Keratinocyte (primary cell): ENCODE measurements at regions not wholly inside any gene's neighbourhood (a gene's known extent, or its start where the extent isn't known, plus 50 kb on each side); places are given as distances from the start of the nearest gene placed in this dataset.

ENCODE experiments used
- DNase-seq: peaks from one replicate; pipeline ENCODE4 v3.0.0-alpha.2; 2011; ENCODE audit warnings: low read depth, missing footprints, low spot score
- FAIRE-seq: peaks from 2 replicates; lab custom pipeline; 2011; peaks lifted over from hg19 to GRCh38; lab: Jason Lieb, UNC
- H2AFZ ChIP-seq: 2 replicates; pipeline ENCODE4 v1.6.0; 2012; ENCODE audit warnings: low read length, control low read depth, inconsistent platforms; ENCODE audit not compliant: control insufficient read depth
- H3K27ac ChIP-seq: 2 replicates; pipeline ENCODE4 v1.5.1; 2011; ENCODE audit warnings: low read length; ENCODE audit not compliant: control insufficient read depth, insufficient read depth
- H3K27me3 ChIP-seq: 3 replicates; pipeline ENCODE4 v1.6.0; 2011; ENCODE audit warnings: low read length; ENCODE audit not compliant: control insufficient read depth, insufficient read depth; ENCODE audit errors: extremely low read depth
- H3K36me3 ChIP-seq, 2 experiments: 2 replicates in 1 of 2; 3 replicates in 1 of 2; pipeline ENCODE4 v1.5.1; 2011; ENCODE audit warnings: low read length in 2 of 2, mild to moderate bottlenecking in 1 of 2; ENCODE audit not compliant: control insufficient read depth in 2 of 2, insufficient read depth in 2 of 2; ENCODE audit errors: extremely low read depth in 1 of 2
- H3K4me1 ChIP-seq: 3 replicates; pipeline ENCODE4 v1.5.1; 2011; ENCODE audit warnings: low read length; ENCODE audit not compliant: control insufficient read depth, insufficient read depth; ENCODE audit errors: extremely low read depth
- H3K4me2 ChIP-seq: 3 replicates; pipeline ENCODE4 v1.6.0; 2011; ENCODE audit warnings: low read depth, low read length; ENCODE audit not compliant: control insufficient read depth, insufficient read depth; ENCODE audit errors: extremely low read depth
- H3K4me3 ChIP-seq, 3 experiments: fragments of 200-600 bp in 1 of 3; sonication (generic) in 1 of 3; 2 replicates in 2 of 3; 3 replicates in 1 of 3; pipeline ENCODE4 v1.5.1; 2011 to 2016; ENCODE audit warnings: low read length in 3 of 3, mild to moderate bottlenecking in 3 of 3, control low read depth in 2 of 3, inconsistent platforms in 1 of 3, low read depth in 1 of 3, mixed read lengths in 1 of 3, mixed run types in 1 of 3, moderate library complexity in 1 of 3; ENCODE audit not compliant: control insufficient read depth in 2 of 3, insufficient read depth in 2 of 3; ENCODE audit errors: extremely low read depth in 1 of 3
- H3K79me2 ChIP-seq: 2 replicates; pipeline ENCODE4 v1.6.0; 2012; ENCODE audit warnings: low read length; ENCODE audit not compliant: control insufficient read depth, insufficient read depth
- H3K9ac ChIP-seq: 3 replicates; pipeline ENCODE4 v1.6.0; 2011; ENCODE audit warnings: low read length; ENCODE audit not compliant: control insufficient read depth, insufficient read depth; ENCODE audit errors: extremely low read depth
- H3K9me1 ChIP-seq: 3 replicates; pipeline ENCODE4 v1.6.0; 2011; ENCODE audit warnings: low read length; ENCODE audit not compliant: control insufficient read depth, insufficient read depth; ENCODE audit errors: extremely low read depth
- H3K9me3 ChIP-seq: 2 replicates; pipeline ENCODE4 v1.5.1; 2012; ENCODE audit warnings: low read depth, low read length; ENCODE audit not compliant: control insufficient read depth
- H4K20me1 ChIP-seq: 3 replicates; pipeline ENCODE4 v1.6.0; 2011; ENCODE audit warnings: low read length; ENCODE audit not compliant: control insufficient read depth, insufficient read depth; ENCODE audit errors: extremely low read depth
- CTCF ChIP-seq, 3 experiments: IDR thresholded peaks in 1 of 3; conservative IDR thresholded peaks in 1 of 3; optimal IDR thresholded peaks in 1 of 3; 2 replicates in 2 of 3; 3 replicates in 1 of 3; pipeline versions ENCODE3 to v1.5.1; 2011; ENCODE audit warnings: low read length in 3 of 3, mild to moderate bottlenecking in 3 of 3, moderate library complexity in 2 of 3, control low read depth in 1 of 3, inconsistent platforms in 1 of 3; ENCODE audit not compliant: insufficient read depth in 2 of 3; ENCODE audit errors: extremely low read depth in 1 of 3
- EZH2 ChIP-seq: IDR thresholded peaks from one replicate; pipeline ENCODE4 v1.6.1; 2012; ENCODE audit warnings: inconsistent platforms, mild to moderate bottlenecking, low read length, moderate library complexity
- dilution Hi-C: fragments of 300-500 bp; cut with MboI; formaldehyde crosslinking; loops from one replicate; pipeline ENCODE4 v1.7.0; 2020; ENCODE audit warnings: low sequenced_read_pairs; ENCODE audit not compliant: extremely low pct_ligation_motif_present

- H3K9me3 ChIP-seq: no peaks in the 10 kb centered on the region
- no peak overlapping the region for H3K9ac ChIP-seq
- no peak overlapping the region for H3K4me3 ChIP-seq
- H4K20me1 ChIP-seq: no peaks in the 10 kb centered on the region
- FAIRE-seq (no peak), DNase-seq (no peak)
- no peaks in the 10 kb centered on the region for H3K9me1 ChIP-seq
- H3K27ac ChIP-seq: no peak overlapping the region
- dilution Hi-C loops: no loop called here
- no peaks in the 10 kb centered on the region for H3K36me3 ChIP-seq
- H3K4me1 ChIP-seq: peaks cover 17% of the 10 kb centered on the region
- H3K27me3 ChIP-seq: peaks cover 8% of the 10 kb centered on the region
- H2AFZ ChIP-seq: no peak overlapping the region
- TF ChIP-seq EZH2 (no peak), CTCF (optimal IDR thresholded peaks at IDR 0.05 in 1 of 3, IDR thresholded peaks at IDR 0.05 in 1 of 3, conservative IDR thresholded peaks at IDR 0.05 in 1 of 3; ENCODE audit: extremely low read depth in 1 of 3, insufficient read depth in 2 of 3, low read length in 3 of 3) (no peak)
- no peaks in the 10 kb centered on the region for H3K79me2 ChIP-seq
- no peak overlapping the region for H3K4me2 ChIP-seq
Measured at GRCh38 chr2:19548116-19548515, 189.7 kb upstream of the OSR1 start.

- dilution Hi-C loops: no loop called here
- Histone ChIP-seq H3K27me3 (peaks cover 8% of the 10 kb centered on the region), H3K79me2 (no peaks in the 10 kb centered on the region), H3K4me3 (no peak overlapping the region), H3K27ac (no peak overlapping the region), H4K20me1 (no peaks in the 10 kb centered on the region), H3K9me3 (no peaks in the 10 kb centered on the region), H3K9ac (no peak overlapping the region), H3K4me2 (no peak overlapping the region), H3K9me1 (no peaks in the 10 kb centered on the region), H2AFZ (no peak overlapping the region), H3K36me3 (no peaks in the 10 kb centered on the region), H3K4me1 (peaks cover 25% of the 10 kb centered on the region)
- no peak for DNase-seq
- TF ChIP-seq CTCF (optimal IDR thresholded peaks at IDR 0.05 in 1 of 3, IDR thresholded peaks at IDR 0.05 in 1 of 3, conservative IDR thresholded peaks at IDR 0.05 in 1 of 3; ENCODE audit: extremely low read depth in 1 of 3, insufficient read depth in 2 of 3, low read length in 3 of 3) (no peak), EZH2 (no peak)
- FAIRE-seq: no peak
Measured at GRCh38 chr2:19547321-19547720, 188.9 kb upstream of the OSR1 start.
